GM21526 (cell line): ENCODE measurements at regions not wholly inside any gene's neighbourhood (a gene's known extent, or its start where the extent isn't known, plus 50 kb on each side); places are given as distances from the start of the nearest gene placed in this dataset.
"Not testable (repeated sequence)": the region's sequence is repeated elsewhere in the genome, so short reads cannot be mapped to it uniquely, and the experiment has no call there.

ENCODE experiments used
- ATAC-seq: cut with Tn5 transposase; IDR thresholded peaks from one replicate; pipeline ENCODE4 v1.9.1; 2021; ENCODE audit warnings: moderate library complexity; ENCODE audit not compliant: unreplicated experiment, low FRiP score

GRCh38 chr14:59127437-59127732, 61.1 kb upstream of the DAAM1 start:
- ATAC-seq, result no peak

GRCh38 chr14:59130462-59130861, 58.0 kb upstream of the DAAM1 start:
- no peak for ATAC-seq

GRCh38 chr14:59131938-59132795, 56.3 kb upstream of the DAAM1 start:
- ATAC-seq, result no peak

- no peak for ATAC-seq
These were observed 55.5 kb upstream of the DAAM1 start for GRCh38 chr14:59132796-59133494.

GRCh38 chr14:59133709-59134108, 54.8 kb upstream of the DAAM1 start:
- no peak for ATAC-seq

GRCh38 chr14:59134307-59134706, 54.2 kb upstream of the DAAM1 start:
- ATAC-seq, result no peak

GRCh38 chr14:59137256-59137655, 51.2 kb upstream of the DAAM1 start:
- ATAC-seq, result no peak

- not testable (repeated sequence) for ATAC-seq
These were observed 49.9 kb upstream of the DAAM1 start for GRCh38 chr14:59138576-59138975.
